GM19035 (cell line): ENCODE measurements at regions not wholly inside any gene's neighbourhood (a gene's known extent, or its start where the extent isn't known, plus 50 kb on each side); places are given as distances from the start of the nearest gene placed in this dataset.
"Not testable (repeated sequence)": the region's sequence is repeated elsewhere in the genome, so short reads cannot be mapped to it uniquely, and the experiment has no call there.

Experiments
- ATAC-seq: cut with Tn5 transposase; IDR thresholded peaks from one replicate; pipeline ENCODE4 v1.9.1; 2021; ENCODE audit not compliant: unreplicated experiment

DNA sequence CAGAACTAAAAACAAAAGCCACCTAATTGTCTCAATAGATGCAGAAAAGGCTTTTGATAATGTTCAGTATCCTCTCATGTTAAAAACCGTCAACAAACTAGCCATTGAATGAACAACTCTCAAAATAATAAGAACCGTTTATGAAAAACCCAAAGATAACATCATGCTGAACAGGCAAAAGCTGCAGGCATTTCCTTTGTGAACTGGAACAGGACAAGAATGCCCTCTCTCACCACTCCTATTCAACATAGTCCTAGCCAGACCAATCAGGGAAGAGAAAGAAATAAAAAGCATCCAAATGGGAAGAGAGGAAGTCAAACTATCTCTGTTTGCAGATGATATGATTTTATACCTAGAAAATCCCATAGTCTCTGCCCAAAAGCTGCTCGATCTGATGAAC is 179.6 kb upstream of the EDNRB start:
- ATAC-seq, result no peak

GRCh38 chr13:78096221-78096620 is 177.6 kb upstream of the EDNRB start:
- no peak for ATAC-seq

- no peak for ATAC-seq
Observed at GRCh38 chr13:78087966-78088678, 169.5 kb upstream of the EDNRB start.

- no peak for ATAC-seq
Observed at GRCh38 chr13:78085434-78086225, 167.0 kb upstream of the EDNRB start.

DNA sequence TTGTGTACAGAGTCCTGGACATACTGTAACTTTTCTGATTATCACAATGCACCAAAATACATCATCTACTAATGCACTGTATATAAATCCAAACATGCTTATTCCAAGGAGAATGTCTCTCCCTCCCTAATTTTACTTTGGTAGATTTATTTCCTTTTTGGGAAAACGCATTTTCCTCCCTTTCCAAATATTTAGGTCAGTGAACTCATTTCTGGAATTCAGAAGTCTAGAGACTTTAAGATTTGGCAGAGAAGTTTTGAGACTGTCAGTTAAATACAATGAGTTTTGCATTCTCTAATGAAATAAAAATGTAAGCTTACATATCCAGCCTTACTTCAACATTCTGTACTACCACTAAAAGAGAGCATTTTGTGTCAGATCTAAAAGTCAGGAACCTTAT is 165.8 kb upstream of the EDNRB start:
- no peak for ATAC-seq

- ATAC-seq, result no peak
Observed at GRCh38 chr13:78078168-78078567, 159.5 kb upstream of the EDNRB start.

DNA sequence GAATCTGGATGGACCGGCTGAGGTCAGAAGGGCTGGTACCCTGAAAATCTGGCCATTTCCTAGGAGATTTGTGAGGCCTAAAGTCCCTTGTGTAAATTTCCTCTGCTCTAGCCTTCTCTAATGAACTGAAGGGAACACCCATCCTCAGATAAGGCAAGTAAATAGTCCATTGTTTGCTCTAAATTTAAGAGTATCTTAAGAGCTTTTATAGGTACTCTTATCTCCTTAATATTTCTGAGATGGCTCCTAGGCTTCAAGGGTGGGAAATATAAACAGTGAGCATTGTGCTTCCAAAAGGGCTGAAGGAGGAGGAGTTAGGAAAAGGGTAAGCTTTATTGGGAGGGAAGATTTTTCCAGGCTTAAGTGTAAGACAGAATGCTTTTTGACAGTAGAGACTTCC is 148.7 kb upstream of the EDNRB start:
- ATAC-seq, result no peak

DNA sequence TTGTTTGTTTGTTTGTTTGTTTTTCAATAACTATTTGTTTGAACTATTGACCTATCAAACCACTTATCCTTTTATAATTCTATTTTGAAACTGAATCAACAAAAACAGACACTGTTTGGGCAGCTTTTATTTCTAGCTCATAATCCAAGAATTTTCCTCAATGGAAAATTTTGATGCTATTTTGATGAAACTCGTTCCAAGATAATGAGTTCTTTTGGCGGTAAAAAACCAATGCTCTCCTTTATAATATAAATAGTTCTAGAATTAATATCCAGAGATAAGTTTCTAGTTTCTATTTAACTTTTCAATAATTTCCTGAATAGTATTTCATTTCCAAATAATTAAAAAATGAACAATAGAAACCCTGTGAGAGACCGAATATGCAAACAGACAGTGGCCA is 146.5 kb upstream of the EDNRB start:
- ATAC-seq, result no peak

DNA sequence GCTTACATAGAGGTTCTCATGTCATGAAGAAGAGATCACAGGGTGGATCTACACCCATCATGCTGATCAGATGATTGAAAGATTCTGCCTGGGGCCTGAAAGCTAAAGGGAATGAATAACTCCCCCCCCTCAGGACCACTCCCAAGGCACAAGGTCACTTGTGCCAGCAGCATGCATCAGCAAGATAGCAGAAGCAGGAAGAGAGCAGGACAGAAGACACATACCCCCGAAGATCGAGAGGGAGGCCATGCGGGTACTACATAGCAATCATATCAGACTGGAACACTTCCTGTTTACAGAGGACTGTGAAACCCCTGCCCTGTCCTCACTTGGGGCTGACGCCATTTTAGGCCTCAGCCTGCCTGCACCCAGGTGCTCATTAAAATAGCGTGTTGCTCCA is 143.2 kb upstream of the EDNRB start:
- no peak for ATAC-seq

- ATAC-seq, result no peak
Observed at GRCh38 chr13:78060966-78061365, 142.3 kb upstream of the EDNRB start.

DNA sequence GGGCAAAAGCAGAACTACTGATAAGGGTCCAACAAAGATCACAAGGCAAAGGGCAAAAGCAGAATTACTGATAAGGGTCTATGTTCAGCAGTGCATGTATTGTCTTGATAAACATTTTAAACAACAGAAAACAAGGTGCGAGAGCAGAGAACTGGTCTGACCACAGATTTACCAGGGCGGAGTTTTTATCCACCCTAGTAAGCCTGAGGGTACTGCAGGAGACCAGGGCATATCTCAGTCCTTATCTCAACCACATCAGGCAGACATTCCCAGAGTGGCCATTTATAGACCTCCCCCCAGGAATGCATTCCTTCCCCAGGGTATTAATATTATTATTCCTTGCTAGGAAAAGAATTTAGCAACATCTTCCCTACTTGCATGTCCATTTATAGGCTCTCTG is 138.2 kb upstream of the EDNRB start:
- ATAC-seq, result not testable (repeated sequence)

- ATAC-seq, result no peak
Observed at GRCh38 chr13:78054157-78054556, 135.5 kb upstream of the EDNRB start.

DNA sequence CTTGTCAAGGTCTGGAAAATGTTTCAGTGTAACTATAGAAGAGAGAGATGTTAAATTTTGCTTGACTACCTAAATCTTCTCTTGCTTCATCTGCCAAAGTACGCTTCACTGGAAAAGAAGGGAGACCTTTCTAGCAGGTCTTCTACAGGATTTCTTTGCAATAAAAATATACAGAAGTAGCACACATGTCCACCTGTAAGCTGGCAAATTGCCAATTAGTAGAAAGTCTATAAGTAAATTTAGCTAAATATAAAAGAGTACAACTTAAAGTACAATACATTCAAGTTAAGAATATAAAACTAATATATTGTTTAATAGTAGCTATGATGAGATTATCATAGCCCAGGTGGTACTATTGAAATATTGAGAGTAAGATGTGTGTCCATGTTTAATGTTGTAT is 128.5 kb upstream of the EDNRB start:
- ATAC-seq, result no peak

- ATAC-seq, result peak; percentile 55
Observed at GRCh38 chr13:78046331-78046730, 127.7 kb upstream of the EDNRB start.

- no peak for ATAC-seq
Observed at GRCh38 chr13:78045916-78046315, 127.3 kb upstream of the EDNRB start.

- ATAC-seq, result not testable (repeated sequence)
Observed at GRCh38 chr13:78041366-78041765, 122.7 kb upstream of the EDNRB start.

GRCh38 chr13:78040205-78040830 is 121.7 kb upstream of the EDNRB start:
- no peak for ATAC-seq

DNA sequence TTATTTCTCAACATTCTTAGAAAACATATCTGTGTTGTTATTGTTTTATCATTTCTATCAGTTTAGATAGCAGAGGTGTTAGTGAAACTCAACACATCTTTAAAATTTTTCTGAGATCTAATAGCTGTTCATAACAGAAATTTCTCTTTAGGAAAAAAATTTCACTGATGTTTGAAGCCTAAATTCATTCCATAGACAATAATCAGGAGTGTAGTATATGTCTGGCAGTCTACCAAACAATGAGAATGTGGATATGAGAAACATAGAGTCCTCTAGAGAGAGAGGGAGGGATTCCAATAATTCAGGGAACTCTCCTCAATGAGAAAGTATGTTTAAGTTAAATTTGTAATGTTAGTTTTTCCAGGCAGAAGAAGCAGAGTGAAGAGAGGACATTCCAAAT is 118.2 kb upstream of the EDNRB start:
- no peak for ATAC-seq

DNA sequence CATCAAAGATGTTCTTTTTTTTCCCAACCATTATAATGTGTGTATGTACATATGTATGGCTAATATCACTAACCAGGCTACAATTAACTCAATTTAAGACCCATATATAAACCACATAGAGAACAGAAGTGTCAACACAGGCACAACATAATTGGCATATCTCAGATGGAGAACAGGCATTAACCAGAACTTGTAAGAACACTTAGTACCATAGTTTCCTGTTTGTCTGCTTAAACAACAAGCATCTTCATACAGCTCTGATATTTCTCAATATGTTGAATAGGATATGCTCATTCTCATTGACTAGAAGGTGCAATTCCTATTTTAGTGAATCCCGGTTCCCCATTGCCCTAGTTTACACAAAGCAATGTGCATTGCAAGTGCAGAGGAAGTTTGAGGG is 116.9 kb upstream of the EDNRB start:
- ATAC-seq, result no peak

DNA sequence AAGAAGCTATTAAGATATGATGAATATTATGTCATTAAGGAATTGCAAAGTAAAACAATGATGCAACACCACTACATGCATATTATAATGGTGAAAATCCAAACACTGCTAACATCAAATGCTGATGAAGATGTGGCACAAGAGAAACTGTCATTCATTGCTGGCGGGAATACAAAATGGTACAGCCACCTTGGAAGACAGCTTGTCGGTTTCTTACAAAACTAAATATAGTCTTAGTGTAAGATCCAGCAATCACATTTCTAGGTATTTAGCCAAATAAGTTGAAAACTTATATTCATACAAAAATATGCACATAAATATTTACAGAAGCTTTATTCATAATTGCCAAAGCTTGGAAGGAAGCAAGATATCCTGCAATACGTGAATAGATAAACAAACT is 114.9 kb upstream of the EDNRB start:
- no peak for ATAC-seq

- ATAC-seq, result no peak
Observed at GRCh38 chr13:78032132-78032531, 113.5 kb upstream of the EDNRB start.

GRCh38 chr13:78030341-78030896 is 111.8 kb upstream of the EDNRB start:
- ATAC-seq, result no peak
